Kidney epithelial cell (primary cell): ENCODE measurements at regions not wholly inside any gene's neighbourhood (a gene's known extent, or its start where the extent isn't known, plus 50 kb on each side); places are given as distances from the start of the nearest gene placed in this dataset.

Experiments
- DNase-seq: peaks from one replicate; pipeline ENCODE4 v3.0.0-alpha.2; 2010; ENCODE audit warnings: low read depth
- H3K27me3 ChIP-seq: 2 replicates; pipeline ENCODE4 v1.6.0; 2011; ENCODE audit warnings: low read length; ENCODE audit not compliant: control insufficient read depth, insufficient read depth
- H3K36me3 ChIP-seq: 2 replicates; pipeline ENCODE4 v1.5.1; 2011; ENCODE audit warnings: low read length; ENCODE audit not compliant: control insufficient read depth, insufficient read depth
- H3K4me3 ChIP-seq: 2 replicates; pipeline ENCODE4 v1.5.1; 2011; ENCODE audit warnings: low read depth, mild to moderate bottlenecking, control low read depth, low read length
- CTCF ChIP-seq: IDR thresholded peaks from 2 replicates; pipeline ENCODE4 v1.5.1; 2011; ENCODE audit warnings: mild to moderate bottlenecking, moderate library complexity, low read length, control low read depth, inconsistent platforms; ENCODE audit not compliant: insufficient read depth, poor library complexity, severe bottlenecking

- TF ChIP-seq CTCF: no peak
- Histone ChIP-seq H3K27me3 (peaks cover 17% of the 10 kb centered on the region), H3K36me3 (no peaks in the 10 kb centered on the region), H3K4me3 (no peak overlapping the region)
- DNase-seq: no peak
These were observed 313.3 kb downstream of the BMP7 start for GRCh38 chr20:56953048-56953586.

- peaks cover 22% of the 10 kb centered on the region for H3K27me3 ChIP-seq
- TF ChIP-seq CTCF: no peak
- no peak for DNase-seq
- no peak overlapping the region for H3K4me3 ChIP-seq
- no peaks in the 10 kb centered on the region for H3K36me3 ChIP-seq
These were observed 311.6 kb downstream of the BMP7 start for GRCh38 chr20:56954797-56955196.

GRCh38 chr20:56955680-56956079 is 310.8 kb downstream of the BMP7 start:
- H3K27me3 ChIP-seq: peaks cover 22% of the 10 kb centered on the region
- TF ChIP-seq CTCF: no peak
- no peak overlapping the region for H3K4me3 ChIP-seq
- no peaks in the 10 kb centered on the region for H3K36me3 ChIP-seq
- no peak for DNase-seq

- no peak for DNase-seq
- TF ChIP-seq CTCF: no peak
- no peaks in the 10 kb centered on the region for H3K36me3 ChIP-seq
- peaks cover 22% of the 10 kb centered on the region for H3K27me3 ChIP-seq
- H3K4me3 ChIP-seq: no peak overlapping the region
These were observed 309.9 kb downstream of the BMP7 start for GRCh38 chr20:56956534-56956933.

- peaks cover 22% of the 10 kb centered on the region for H3K27me3 ChIP-seq
- no peak overlapping the region for H3K4me3 ChIP-seq
- TF ChIP-seq CTCF: no peak
- H3K36me3 ChIP-seq: no peaks in the 10 kb centered on the region
- no peak for DNase-seq
These were observed 308.5 kb downstream of the BMP7 start for GRCh38 chr20:56957737-56958553.
